HS-5 (cell line): ENCODE measurements at regions not wholly inside any gene's neighbourhood (a gene's known extent, or its start where the extent isn't known, plus 50 kb on each side); places are given as distances from the start of the nearest gene placed in this dataset.
"Not testable (repeated sequence)": the region's sequence is repeated elsewhere in the genome, so short reads cannot be mapped to it uniquely, and the experiment has no call there.

Experiments used
- DNase-seq: peaks from one replicate; pipeline ENCODE4 v3.0.0-alpha.2; 2012; ENCODE audit warnings: low read depth

- DNase-seq = no peak
These were observed 624.8 kb upstream of the PTCHD4 start for GRCh38 chr6:48735846-48736245.

- DNase-seq = peak; percentile 13
These were observed 622.6 kb upstream of the PTCHD4 start for GRCh38 chr6:48733581-48733980.

- DNase-seq = no peak
These were observed 603.7 kb upstream of the PTCHD4 start for GRCh38 chr6:48714699-48715098.

- no peak for DNase-seq
These were observed 603.3 kb upstream of the PTCHD4 start for GRCh38 chr6:48714250-48714649.

- no peak for DNase-seq
These were observed 602.6 kb upstream of the PTCHD4 start for GRCh38 chr6:48713612-48714011.

- DNase-seq = no peak
These were observed 595.3 kb upstream of the PTCHD4 start for GRCh38 chr6:48706310-48706709.

- no peak for DNase-seq
These were observed 590.6 kb upstream of the PTCHD4 start for GRCh38 chr6:48701572-48701971.

- no peak for DNase-seq
These were observed 584.9 kb upstream of the PTCHD4 start for GRCh38 chr6:48695872-48696271.

GRCh38 chr6:48691420-48691819, 580.4 kb upstream of the PTCHD4 start:
- DNase-seq = no peak

GRCh38 chr6:48689498-48689897, 578.5 kb upstream of the PTCHD4 start:
- no peak for DNase-seq

GRCh38 chr6:48678390-48678789, 567.4 kb upstream of the PTCHD4 start:
- DNase-seq = no peak

- DNase-seq = no peak
These were observed 560.5 kb upstream of the PTCHD4 start for GRCh38 chr6:48671505-48671904.

GRCh38 chr6:48670546-48670945, 559.5 kb upstream of the PTCHD4 start:
- DNase-seq = no peak

- DNase-seq = no peak
These were observed 556.8 kb upstream of the PTCHD4 start for GRCh38 chr6:48667797-48668196.

GRCh38 chr6:48664826-48665225, 553.8 kb upstream of the PTCHD4 start:
- DNase-seq = no peak

- DNase-seq = no peak
These were observed 547.9 kb upstream of the PTCHD4 start for GRCh38 chr6:48658915-48659314.

GRCh38 chr6:48641544-48641943, 530.5 kb upstream of the PTCHD4 start:
- DNase-seq = no peak

GRCh38 chr6:48638796-48639195, 527.8 kb upstream of the PTCHD4 start:
- DNase-seq = not testable (repeated sequence)

GRCh38 chr6:48630511-48630910, 519.5 kb upstream of the PTCHD4 start:
- DNase-seq = no peak

- DNase-seq = no peak
These were observed 517.3 kb upstream of the PTCHD4 start for GRCh38 chr6:48628316-48628715.

- no peak for DNase-seq
These were observed 515.4 kb upstream of the PTCHD4 start for GRCh38 chr6:48626421-48626820.

- no peak for DNase-seq
These were observed 513.6 kb upstream of the PTCHD4 start for GRCh38 chr6:48624631-48625030.

- DNase-seq = no peak
These were observed 508.8 kb upstream of the PTCHD4 start for GRCh38 chr6:48619771-48620170.

- no peak for DNase-seq
These were observed 504.0 kb upstream of the PTCHD4 start for GRCh38 chr6:48615041-48615440.

GRCh38 chr6:48614326-48614725, 503.3 kb upstream of the PTCHD4 start:
- DNase-seq = no peak
